Erythroblast (primary cell): ENCODE measurements at regions not wholly inside any gene's neighbourhood (a gene's known extent, or its start where the extent isn't known, plus 50 kb on each side); places are given as distances from the start of the nearest gene placed in this dataset.

Experiments
- GATA1 ChIP-seq: IDR thresholded peaks from 2 replicates; pipeline ENCODE4 v1.6.1; 2011; ENCODE audit warnings: low read depth, mild to moderate bottlenecking, control low read depth, low read length, moderate library complexity
- POLR2A ChIP-seq: IDR thresholded peaks from 2 replicates; pipeline ENCODE4 v1.6.1; 2011; ENCODE audit warnings: mild to moderate bottlenecking, low read length

- no peak for TF ChIP-seq POLR2A
- no peak for TF ChIP-seq GATA1
These were observed 293.6 kb upstream of the MDFIC2 start for GRCh38 chr3:70606018-70606417.
